Body of pancreas (tissue), 4 donors: ENCODE measurements at regions not wholly inside any gene's neighbourhood (a gene's known extent, or its start where the extent isn't known, plus 50 kb on each side); places are given as distances from the start of the nearest gene placed in this dataset.

Source experiments
- CTCF ChIP-seq, 7 experiments: fragments of 450-650 bp in 4 of 7; fragments of 200-600 bp in 3 of 7; sonication (generic) in 3 of 7; IDR thresholded peaks; one replicate each; pipeline ENCODE4 v1.5.1; 2016 to 2019; ENCODE audit warnings: antibody characterized with exemption in 7 of 7
- POLR2A ChIP-seq, 3 donors: fragments of 450-650 bp; IDR thresholded peaks; one replicate each; pipeline ENCODE4 v1.6.1; 2016; ENCODE audit warnings: antibody characterized with exemption in 3 of 3, mild to moderate bottlenecking in 2 of 3

- TF ChIP-seq CTCF (IDR thresholded peaks at IDR 0.05), result no peak
- TF ChIP-seq POLR2A (IDR thresholded peaks at IDR 0.05), result no peak
Measured at GRCh38 chr21:13854638-13855037, 245.1 kb downstream of the POTED start.
